ENCODE measurements at regions not wholly inside any gene's neighbourhood (a gene's known extent, or its start where the extent isn't known, plus 50 kb on each side); places are given as distances from the start of the nearest gene placed in this dataset.

- H3K4me2 ChIP-seq (ENCODE audit: low read depth, low read length, poor library complexity, severe bottlenecking), result no peak overlapping the region
- no peak overlapping the region for H2AFZ ChIP-seq (ENCODE audit: low read length)
- H3K79me2 ChIP-seq (ENCODE audit: low read length), result no peaks in the 10 kb centered on the region
- H3K9ac ChIP-seq (ENCODE audit: low read length), result no peak overlapping the region
- no peak for DNase-seq
- no peaks in the 10 kb centered on the region for H3K4me1 ChIP-seq (ENCODE audit: low read length)
- H3K27ac ChIP-seq (ENCODE audit: low read length), result no peak overlapping the region
- no peaks in the 10 kb centered on the region for H3K27me3 ChIP-seq (ENCODE audit: low read length)
- H3K9me3 ChIP-seq (ENCODE audit: low read length), result no peaks in the 10 kb centered on the region
- no peaks in the 10 kb centered on the region for H3K36me3 ChIP-seq (ENCODE audit: insufficient read depth, low read length)
- H3K9me2 ChIP-seq (replicated peaks; ENCODE audit: insufficient read depth, low read length), result no peaks in the 10 kb centered on the region
- H4K20me1 ChIP-seq (ENCODE audit: insufficient read depth, low read depth, low read length), result no peaks in the 10 kb centered on the region
- no peak overlapping the region for H3K4me3 ChIP-seq (ENCODE audit: low read length)
These were observed 326.7 kb downstream of the ATP23 start for GRCh38 chr12:58268069-58268468.

- no peak overlapping the region for H3K9ac ChIP-seq (ENCODE audit: low read length)
- DNase-seq, result no peak
- H3K79me2 ChIP-seq (ENCODE audit: low read length), result no peaks in the 10 kb centered on the region
- H3K4me3 ChIP-seq (ENCODE audit: low read length), result no peak overlapping the region
- no peak overlapping the region for H2AFZ ChIP-seq (ENCODE audit: low read length)
- no peaks in the 10 kb centered on the region for H4K20me1 ChIP-seq (ENCODE audit: insufficient read depth, low read depth, low read length)
- H3K36me3 ChIP-seq (ENCODE audit: insufficient read depth, low read length), result no peaks in the 10 kb centered on the region
- no peaks in the 10 kb centered on the region for H3K4me1 ChIP-seq (ENCODE audit: low read length)
- no peak overlapping the region for H3K27ac ChIP-seq (ENCODE audit: low read length)
- H3K27me3 ChIP-seq (ENCODE audit: low read length), result no peaks in the 10 kb centered on the region
- no peak overlapping the region for H3K4me2 ChIP-seq (ENCODE audit: low read depth, low read length, poor library complexity, severe bottlenecking)
- no peaks in the 10 kb centered on the region for H3K9me2 ChIP-seq (replicated peaks; ENCODE audit: insufficient read depth, low read length)
- H3K9me3 ChIP-seq (ENCODE audit: low read length), result no peaks in the 10 kb centered on the region
These were observed 328.1 kb downstream of the ATP23 start for GRCh38 chr12:58269476-58269875.

GRCh38 chr12:58270966-58271705 lies 329.8 kb downstream of the ATP23 start:
- Histone ChIP-seq H4K20me1 (ENCODE audit: insufficient read depth, low read depth, low read length) (no peaks in the 10 kb centered on the region), H3K27me3 (ENCODE audit: low read length) (no peaks in the 10 kb centered on the region), H3K4me3 (ENCODE audit: low read length) (no peak overlapping the region), H3K9me2 (replicated peaks; ENCODE audit: insufficient read depth, low read length) (no peaks in the 10 kb centered on the region), H3K36me3 (ENCODE audit: insufficient read depth, low read length) (no peaks in the 10 kb centered on the region), H2AFZ (ENCODE audit: low read length) (no peak overlapping the region), H3K79me2 (ENCODE audit: low read length) (no peaks in the 10 kb centered on the region), H3K27ac (ENCODE audit: low read length) (no peak overlapping the region), H3K4me1 (ENCODE audit: low read length) (no peaks in the 10 kb centered on the region), H3K4me2 (ENCODE audit: low read depth, low read length, poor library complexity, severe bottlenecking) (no peak overlapping the region), H3K9me3 (ENCODE audit: low read length) (no peaks in the 10 kb centered on the region), H3K9ac (ENCODE audit: low read length) (no peak overlapping the region)
- no peak for DNase-seq

GRCh38 chr12:58272461-58272860 lies 331.1 kb downstream of the ATP23 start:
- Histone ChIP-seq H3K27ac (ENCODE audit: low read length) (no peak overlapping the region), H3K27me3 (ENCODE audit: low read length) (no peaks in the 10 kb centered on the region), H4K20me1 (ENCODE audit: insufficient read depth, low read depth, low read length) (no peaks in the 10 kb centered on the region), H3K4me1 (ENCODE audit: low read length) (no peaks in the 10 kb centered on the region), H3K4me2 (ENCODE audit: low read depth, low read length, poor library complexity, severe bottlenecking) (no peak overlapping the region), H3K36me3 (ENCODE audit: insufficient read depth, low read length) (no peaks in the 10 kb centered on the region), H2AFZ (ENCODE audit: low read length) (no peak overlapping the region), H3K79me2 (ENCODE audit: low read length) (no peaks in the 10 kb centered on the region), H3K9ac (ENCODE audit: low read length) (no peak overlapping the region), H3K9me3 (ENCODE audit: low read length) (no peaks in the 10 kb centered on the region), H3K4me3 (ENCODE audit: low read length) (no peak overlapping the region), H3K9me2 (replicated peaks; ENCODE audit: insufficient read depth, low read length) (no peaks in the 10 kb centered on the region)
- no peak for DNase-seq

GRCh38 chr12:58277231-58277630 lies 335.9 kb downstream of the ATP23 start:
- Histone ChIP-seq H3K27ac (ENCODE audit: low read length) (no peak overlapping the region), H2AFZ (ENCODE audit: low read length) (no peak overlapping the region)
- DNase-seq, result no peak

GRCh38 chr12:58283553-58283952 lies 342.2 kb downstream of the ATP23 start:
- no peak overlapping the region for H3K4me3 ChIP-seq (ENCODE audit: low read length)
- no peaks in the 10 kb centered on the region for H3K9me3 ChIP-seq (ENCODE audit: low read length)
- no peak for DNase-seq
- H4K20me1 ChIP-seq (ENCODE audit: insufficient read depth, low read depth, low read length), result no peaks in the 10 kb centered on the region
- no peaks in the 10 kb centered on the region for H3K27me3 ChIP-seq (ENCODE audit: low read length)
- no peaks in the 10 kb centered on the region for H3K79me2 ChIP-seq (ENCODE audit: low read length)
- no peaks in the 10 kb centered on the region for H3K9me2 ChIP-seq (replicated peaks; ENCODE audit: insufficient read depth, low read length)
- no peaks in the 10 kb centered on the region for H3K36me3 ChIP-seq (ENCODE audit: insufficient read depth, low read length)
- H2AFZ ChIP-seq (ENCODE audit: low read length), result no peak overlapping the region
- no peaks in the 10 kb centered on the region for H3K4me1 ChIP-seq (ENCODE audit: low read length)
- H3K9ac ChIP-seq (ENCODE audit: low read length), result no peak overlapping the region
- no peak overlapping the region for H3K27ac ChIP-seq (ENCODE audit: low read length)
- no peak overlapping the region for H3K4me2 ChIP-seq (ENCODE audit: low read depth, low read length, poor library complexity, severe bottlenecking)

More at GRCh38 chr12:58277231-58277630, 335.9 kb downstream of the ATP23 start:
- H3K79me2 ChIP-seq (ENCODE audit: low read length), result no peaks in the 10 kb centered on the region
- H3K4me2 ChIP-seq (ENCODE audit: low read depth, low read length, poor library complexity, severe bottlenecking), result no peak overlapping the region
- no peaks in the 10 kb centered on the region for H4K20me1 ChIP-seq (ENCODE audit: insufficient read depth, low read depth, low read length)
- H3K36me3 ChIP-seq (ENCODE audit: insufficient read depth, low read length), result no peaks in the 10 kb centered on the region
- no peaks in the 10 kb centered on the region for H3K27me3 ChIP-seq (ENCODE audit: low read length)
- H3K4me1 ChIP-seq (ENCODE audit: low read length), result no peaks in the 10 kb centered on the region
- H3K9me2 ChIP-seq (replicated peaks; ENCODE audit: insufficient read depth, low read length), result no peaks in the 10 kb centered on the region
- no peak overlapping the region for H3K9ac ChIP-seq (ENCODE audit: low read length)
- no peaks in the 10 kb centered on the region for H3K9me3 ChIP-seq (ENCODE audit: low read length)
- no peak overlapping the region for H3K4me3 ChIP-seq (ENCODE audit: low read length)

GRCh38 chr12:58285551-58285950 lies 344.2 kb downstream of the ATP23 start:
- Histone ChIP-seq H3K27me3 (ENCODE audit: low read length) (no peaks in the 10 kb centered on the region), H3K79me2 (ENCODE audit: low read length) (no peaks in the 10 kb centered on the region), H3K4me3 (ENCODE audit: low read length) (no peak overlapping the region), H2AFZ (ENCODE audit: low read length) (no peak overlapping the region), H3K9me3 (ENCODE audit: low read length) (no peaks in the 10 kb centered on the region), H3K4me2 (ENCODE audit: low read depth, low read length, poor library complexity, severe bottlenecking) (no peak overlapping the region), H3K4me1 (ENCODE audit: low read length) (no peaks in the 10 kb centered on the region), H3K9me2 (replicated peaks; ENCODE audit: insufficient read depth, low read length) (no peaks in the 10 kb centered on the region), H3K9ac (ENCODE audit: low read length) (no peak overlapping the region), H3K36me3 (ENCODE audit: insufficient read depth, low read length) (no peaks in the 10 kb centered on the region), H3K27ac (ENCODE audit: low read length) (no peak overlapping the region), H4K20me1 (ENCODE audit: insufficient read depth, low read depth, low read length) (no peaks in the 10 kb centered on the region)
- DNase-seq, result no peak

GRCh38 chr12:58286353-58286752 lies 345.0 kb downstream of the ATP23 start:
- H3K9me2 ChIP-seq (replicated peaks; ENCODE audit: insufficient read depth, low read length), result no peaks in the 10 kb centered on the region
- H3K4me2 ChIP-seq (ENCODE audit: low read depth, low read length, poor library complexity, severe bottlenecking), result no peak overlapping the region
- H3K27me3 ChIP-seq (ENCODE audit: low read length), result no peaks in the 10 kb centered on the region
- DNase-seq, result no peak
- no peaks in the 10 kb centered on the region for H3K36me3 ChIP-seq (ENCODE audit: insufficient read depth, low read length)
- H3K4me3 ChIP-seq (ENCODE audit: low read length), result no peak overlapping the region
- H2AFZ ChIP-seq (ENCODE audit: low read length), result no peak overlapping the region
- no peaks in the 10 kb centered on the region for H3K4me1 ChIP-seq (ENCODE audit: low read length)
- no peak overlapping the region for H3K9ac ChIP-seq (ENCODE audit: low read length)
- H3K27ac ChIP-seq (ENCODE audit: low read length), result no peak overlapping the region
- H4K20me1 ChIP-seq (ENCODE audit: insufficient read depth, low read depth, low read length), result no peaks in the 10 kb centered on the region
- H3K9me3 ChIP-seq (ENCODE audit: low read length), result no peaks in the 10 kb centered on the region
- no peaks in the 10 kb centered on the region for H3K79me2 ChIP-seq (ENCODE audit: low read length)
